HG03439 (cell line): ENCODE measurements at regions not wholly inside any gene's neighbourhood (a gene's known extent, or its start where the extent isn't known, plus 50 kb on each side); places are given as distances from the start of the nearest gene placed in this dataset.

Experiments used
- ATAC-seq: cut with Tn5 transposase; IDR thresholded peaks from one replicate; pipeline ENCODE4 v1.9.1; 2021; ENCODE audit warnings: mild to moderate bottlenecking, moderate library complexity; ENCODE audit not compliant: unreplicated experiment

DNA sequence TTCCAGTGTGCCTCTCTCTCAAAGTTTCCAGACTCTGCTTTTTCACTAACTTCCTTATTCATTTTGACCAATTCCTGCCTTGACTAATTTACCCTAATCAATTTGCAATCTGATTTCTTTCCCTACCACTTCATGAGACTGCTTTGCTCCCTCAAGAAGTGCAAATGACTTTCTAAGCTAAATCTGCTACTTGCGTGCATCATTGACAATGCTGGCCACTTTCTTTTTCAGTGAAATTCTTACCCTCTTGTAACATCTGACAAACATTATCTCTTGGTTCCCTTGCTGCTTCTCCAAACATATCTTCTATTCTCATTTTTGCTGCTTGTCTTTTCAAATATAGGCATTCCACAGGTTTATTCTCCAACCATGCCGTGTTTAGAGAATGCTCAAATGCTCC is 659.9 kb downstream of the USP25 start:
- no peak for ATAC-seq

DNA sequence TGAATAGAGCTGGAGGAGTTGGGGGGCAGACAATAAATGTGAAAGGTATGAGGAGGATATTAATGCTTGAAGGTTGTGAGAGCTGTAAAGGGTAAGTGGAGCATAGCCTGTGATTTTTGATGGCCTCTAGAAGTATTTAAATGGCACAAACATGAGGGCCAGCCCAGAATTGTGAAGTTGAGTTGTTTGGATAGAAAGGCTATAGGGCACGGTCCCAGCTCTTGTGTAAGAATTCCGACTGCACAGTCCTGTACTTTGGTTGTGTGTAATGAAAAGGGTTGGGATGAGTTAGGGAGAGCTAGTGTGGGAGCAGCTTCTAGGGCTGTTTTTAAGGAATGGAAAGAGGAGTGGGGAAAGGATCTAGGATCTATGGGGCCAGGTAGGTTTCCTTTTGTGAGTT is 665.5 kb downstream of the USP25 start:
- ATAC-seq: no peak

DNA sequence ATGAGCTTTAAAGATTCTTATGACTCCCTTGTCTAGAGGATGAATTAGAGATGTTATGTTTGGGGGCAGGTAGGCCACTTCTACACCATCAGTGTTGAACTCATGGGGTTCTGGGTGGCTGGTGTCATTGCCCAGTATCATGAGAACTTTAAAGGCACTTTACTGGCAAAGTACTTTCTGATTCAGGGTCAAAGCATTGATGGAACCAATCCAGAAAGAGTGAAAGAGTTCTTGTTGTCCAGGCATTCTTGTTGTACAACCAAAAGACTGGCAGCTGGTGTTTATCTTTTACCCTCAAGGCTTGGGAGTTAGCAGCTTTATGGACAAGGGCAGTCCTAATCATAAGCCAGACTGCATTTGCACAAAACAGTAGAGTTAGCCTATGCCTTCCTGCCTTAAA is 673.0 kb downstream of the USP25 start:
- ATAC-seq: no peak

DNA sequence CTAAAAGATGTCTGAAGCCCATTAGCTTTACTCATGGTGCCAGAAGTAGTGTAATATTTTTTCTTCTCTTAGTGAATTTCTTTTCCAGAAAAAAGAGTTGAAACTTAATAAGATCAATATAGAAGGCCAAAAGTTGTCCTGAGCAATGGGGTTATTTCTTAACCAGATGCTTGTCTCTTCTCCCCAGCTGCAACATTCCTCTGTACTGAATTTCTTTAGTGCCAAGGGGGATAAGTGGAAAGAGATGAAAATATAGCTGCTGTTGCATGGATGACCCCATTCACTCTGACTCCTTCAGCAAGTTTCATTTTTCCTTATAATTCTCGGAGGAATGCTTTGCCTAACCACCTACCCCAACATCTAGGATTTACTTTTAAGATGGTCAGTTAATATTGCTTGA is 675.0 kb downstream of the USP25 start:
- ATAC-seq: no peak

DNA sequence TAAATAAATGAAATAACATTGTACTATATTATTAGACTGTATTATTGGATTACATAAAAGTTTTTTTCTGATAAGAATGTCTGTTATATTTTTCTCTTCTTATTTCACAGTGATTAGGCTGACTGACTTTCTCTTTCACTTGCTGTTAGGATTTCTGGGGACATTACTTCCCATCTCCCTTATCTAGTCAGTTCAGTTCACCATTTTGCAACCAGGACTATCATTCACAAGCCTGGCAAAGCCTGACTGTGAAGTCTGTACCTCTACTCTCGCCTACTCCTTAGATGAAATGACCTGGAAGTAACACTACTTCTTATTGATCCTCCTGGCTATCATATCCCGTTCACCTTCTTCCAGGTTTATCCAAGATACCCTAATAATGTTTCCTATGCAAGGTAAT is 676.6 kb downstream of the USP25 start:
- ATAC-seq: no peak

DNA sequence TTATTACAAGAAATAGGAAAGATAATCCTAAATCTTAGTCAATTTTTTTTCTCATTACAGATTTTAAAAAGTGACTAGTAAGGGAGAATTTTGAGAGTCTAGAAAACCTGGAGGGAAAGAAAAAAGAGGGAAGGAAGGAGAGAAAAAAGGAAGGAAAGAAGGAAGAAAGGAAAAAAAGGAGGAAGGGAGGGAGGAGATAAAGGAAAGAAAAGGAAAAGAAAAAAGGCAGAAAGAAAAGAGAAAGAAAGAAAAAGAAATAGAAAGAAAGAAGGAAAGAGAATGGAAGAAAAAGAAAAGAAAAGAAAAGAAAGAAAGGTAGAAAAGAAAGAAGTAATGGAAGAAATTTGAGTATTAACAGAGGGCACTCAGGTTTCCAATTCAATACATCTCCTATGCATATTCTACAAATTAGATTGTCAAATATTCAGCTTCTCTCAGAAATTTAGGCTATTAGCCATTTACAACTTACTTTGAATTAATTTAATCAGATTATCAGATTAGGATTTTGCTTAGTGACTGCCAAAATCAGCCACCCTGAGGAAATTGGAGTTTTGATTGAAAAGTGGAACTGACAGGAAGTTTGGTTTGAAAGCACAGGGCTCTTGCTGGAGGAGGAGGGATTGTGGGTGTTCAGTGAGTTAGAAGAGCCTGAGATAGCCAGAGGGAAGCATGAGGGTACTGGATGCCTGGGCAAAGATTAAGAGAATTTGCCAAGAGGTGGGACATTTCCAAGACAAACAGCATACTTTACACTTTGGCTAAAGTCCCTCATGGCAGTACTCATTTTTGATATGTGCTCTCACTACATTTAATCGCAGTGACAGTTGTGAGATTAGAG is 677.8 kb downstream of the USP25 start:
- no peak for ATAC-seq

DNA sequence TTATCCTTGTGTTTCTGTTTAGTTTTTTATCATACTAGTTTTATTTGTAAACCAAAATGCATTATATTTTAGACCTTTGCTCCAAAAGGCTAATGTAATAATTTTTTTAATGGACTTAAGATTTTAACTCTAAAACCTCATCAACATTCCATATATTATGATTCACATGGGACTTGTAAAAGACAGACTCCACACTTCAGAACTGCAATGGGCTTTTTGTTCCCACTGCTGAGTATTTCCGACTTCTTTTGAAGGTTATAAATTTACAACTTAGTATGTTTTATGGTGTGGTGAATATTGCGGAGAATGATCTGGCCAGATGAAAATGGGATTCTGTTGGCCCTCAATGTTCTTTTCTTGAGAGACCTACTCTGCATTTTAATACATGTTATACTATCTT is 678.5 kb downstream of the USP25 start:
- ATAC-seq: no peak

DNA sequence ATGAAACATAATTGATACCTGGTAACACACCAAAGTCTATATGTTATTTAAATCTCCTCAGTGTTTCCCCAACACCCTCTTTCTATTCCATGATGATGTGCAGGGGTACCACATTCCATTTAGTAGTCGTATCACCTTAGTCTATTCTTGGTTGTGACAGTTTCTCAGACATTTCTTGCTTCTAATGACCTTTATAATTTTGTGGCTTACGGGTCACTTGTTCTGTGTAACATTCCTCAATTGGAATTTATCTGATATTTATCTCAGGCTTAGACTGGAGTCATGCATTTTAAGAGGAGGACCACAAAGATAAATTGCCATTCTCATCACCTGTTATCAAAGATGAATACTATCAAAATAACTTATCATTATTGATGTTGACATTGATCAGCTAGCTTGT is 679.6 kb downstream of the USP25 start:
- ATAC-seq: no peak

DNA sequence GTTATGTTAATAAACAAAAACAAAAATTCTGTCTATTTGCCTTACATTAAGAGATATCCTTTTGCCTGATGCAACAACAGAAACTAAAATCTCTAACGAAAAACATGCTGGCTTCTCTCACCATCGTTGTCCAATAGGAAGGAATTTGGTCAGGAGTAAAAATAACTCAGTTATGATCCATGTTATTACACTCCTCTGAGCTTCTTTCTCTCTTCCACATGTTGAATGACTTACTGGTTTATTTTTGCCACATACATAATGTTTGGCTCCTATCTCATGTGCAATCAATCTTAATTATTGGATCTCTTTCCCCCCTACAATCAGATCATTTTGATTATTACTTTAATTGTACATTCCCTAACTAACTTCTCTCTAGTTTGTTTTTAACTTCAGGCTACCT is 688.4 kb downstream of the USP25 start:
- ATAC-seq: no peak

DNA sequence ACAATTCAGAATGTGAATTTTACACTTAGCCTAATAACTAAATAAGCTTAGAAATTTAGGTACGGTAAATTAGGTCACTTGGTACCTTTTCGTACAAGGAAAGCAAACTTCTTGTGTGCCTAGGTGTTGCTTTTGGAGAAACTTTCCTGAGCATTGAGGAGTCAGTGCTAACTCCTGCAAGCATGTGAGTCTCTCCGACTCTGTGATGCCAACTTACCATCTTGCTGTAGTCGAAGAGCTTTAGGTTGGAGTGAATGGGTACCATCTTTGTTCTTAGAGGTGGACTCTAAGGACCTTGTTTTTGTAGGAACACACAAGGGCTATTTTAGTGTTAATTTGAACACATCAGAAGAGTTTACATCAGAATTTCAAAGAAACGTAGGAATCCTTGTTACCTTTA is 688.9 kb downstream of the USP25 start:
- ATAC-seq: no peak

DNA sequence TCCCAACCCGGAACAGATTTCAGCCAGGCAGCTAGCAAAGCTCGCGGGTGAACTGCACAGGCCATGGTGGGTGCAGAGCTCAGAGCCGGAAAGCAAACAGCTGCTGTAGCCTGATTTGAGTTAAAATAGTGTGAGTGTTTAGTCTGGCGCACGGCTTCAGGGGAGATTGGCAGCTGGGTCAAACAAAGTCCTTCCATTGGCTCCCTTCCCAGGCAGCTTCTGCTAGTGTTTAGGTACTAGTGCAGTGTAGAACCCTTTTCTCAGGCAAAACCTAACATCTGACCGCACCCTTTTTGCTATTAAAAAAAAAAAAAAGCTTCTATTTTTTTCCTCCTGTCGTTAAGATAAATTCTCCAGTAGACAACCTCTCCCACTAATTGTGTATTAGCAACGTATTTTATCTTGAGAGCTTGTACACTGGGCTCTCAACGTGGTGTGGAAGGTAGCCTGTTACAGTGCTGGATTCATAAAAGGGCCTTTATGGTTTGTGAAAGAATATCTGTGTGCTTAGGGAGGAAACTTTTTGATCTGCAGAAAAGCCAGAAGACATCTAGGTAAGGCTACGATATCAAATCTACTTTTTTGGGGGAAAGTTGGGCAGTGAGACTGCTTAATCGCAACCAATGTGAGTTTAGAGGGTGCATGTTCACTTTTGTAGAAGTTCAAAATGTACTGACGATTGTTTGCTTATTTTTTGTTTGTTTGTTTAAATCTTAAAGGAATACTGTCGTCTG is 689.6 kb downstream of the USP25 start:
- no peak for ATAC-seq

DNA sequence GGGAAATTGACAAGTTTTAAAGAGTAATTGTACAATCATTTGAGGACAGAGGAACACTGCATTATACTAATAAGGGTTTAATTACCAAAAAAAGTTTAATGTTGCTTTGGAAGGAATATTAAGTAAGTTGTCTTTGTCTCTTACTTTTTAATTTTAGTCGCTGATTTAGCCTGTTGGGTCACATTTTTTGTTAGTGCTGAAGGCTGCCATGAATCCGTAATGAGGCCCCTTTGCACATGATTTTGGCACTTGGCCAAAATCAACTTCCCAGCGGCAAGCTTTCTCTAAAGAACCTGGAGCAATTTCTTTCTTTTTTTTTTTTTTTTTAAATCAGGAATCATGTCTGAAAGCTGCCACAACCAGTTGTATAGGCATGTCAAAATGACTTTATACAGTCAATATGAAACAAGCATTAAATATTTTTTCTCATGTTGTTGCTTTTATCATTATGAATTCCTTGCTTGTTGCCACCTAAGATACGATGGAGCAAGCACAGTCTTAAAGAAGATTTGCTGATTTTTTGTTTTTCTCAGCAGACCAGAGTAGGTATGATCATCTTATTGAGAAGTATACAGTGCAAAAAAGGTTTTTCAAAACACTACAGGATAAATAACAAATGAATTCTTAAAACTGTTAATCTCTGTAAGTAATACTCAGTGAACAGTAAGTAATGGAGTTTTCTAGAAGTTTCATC is 690.4 kb downstream of the USP25 start:
- ATAC-seq: no peak

DNA sequence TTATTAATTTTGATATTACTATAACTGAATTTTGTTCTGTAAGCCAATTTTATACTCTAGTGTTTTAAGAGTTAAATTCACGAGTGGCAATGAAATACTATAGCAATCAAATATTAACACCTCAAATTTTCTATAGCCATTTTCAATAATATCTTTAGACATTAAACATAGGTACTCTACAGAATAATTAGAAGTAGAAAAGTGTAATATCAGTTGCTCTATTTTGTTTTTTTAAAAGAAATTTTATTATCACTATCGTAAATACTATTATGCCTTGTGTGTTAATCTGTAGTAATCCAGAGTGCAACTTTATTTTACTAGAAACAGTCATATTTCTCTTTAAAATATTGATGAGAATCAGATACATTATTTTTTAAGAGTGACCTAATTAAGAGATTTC is 691.2 kb downstream of the USP25 start:
- no peak for ATAC-seq

DNA sequence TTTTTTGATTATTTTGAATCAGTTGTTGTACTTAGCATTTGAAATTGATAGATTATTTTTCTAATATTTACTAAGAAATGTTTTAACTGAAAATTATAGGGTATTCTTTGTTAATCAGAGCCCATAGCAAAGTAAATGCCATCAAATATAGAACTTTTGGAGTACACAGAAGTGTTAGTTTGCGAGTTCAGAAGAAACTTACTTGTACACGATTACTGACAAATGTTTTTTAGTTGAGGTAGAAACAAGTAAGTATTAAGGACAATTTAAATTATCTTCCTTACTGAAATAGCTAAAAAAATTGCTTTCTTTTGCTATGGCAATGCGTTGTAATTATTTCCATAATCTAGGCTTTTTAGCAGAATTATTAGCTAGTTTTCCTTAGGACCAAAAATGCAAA is 692.2 kb downstream of the USP25 start:
- ATAC-seq: no peak

DNA sequence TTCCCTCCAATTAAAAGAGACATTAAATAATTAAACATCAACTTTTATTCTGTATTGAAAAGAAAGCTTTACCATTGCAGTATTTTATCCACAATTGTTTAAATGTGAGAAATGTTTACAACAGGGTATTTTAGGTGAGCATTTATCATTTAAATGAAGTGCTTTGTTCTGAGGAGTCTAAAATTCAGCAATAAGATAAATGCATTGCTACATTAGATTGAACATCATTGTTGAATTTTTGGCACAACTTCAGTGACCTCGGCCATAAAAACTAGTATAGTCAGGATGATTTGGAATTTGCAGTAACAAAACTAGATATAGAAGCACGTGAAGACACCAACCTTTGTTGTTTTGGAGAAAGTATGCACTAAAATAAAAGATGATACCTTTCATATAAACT is 692.9 kb downstream of the USP25 start:
- ATAC-seq: no peak

DNA sequence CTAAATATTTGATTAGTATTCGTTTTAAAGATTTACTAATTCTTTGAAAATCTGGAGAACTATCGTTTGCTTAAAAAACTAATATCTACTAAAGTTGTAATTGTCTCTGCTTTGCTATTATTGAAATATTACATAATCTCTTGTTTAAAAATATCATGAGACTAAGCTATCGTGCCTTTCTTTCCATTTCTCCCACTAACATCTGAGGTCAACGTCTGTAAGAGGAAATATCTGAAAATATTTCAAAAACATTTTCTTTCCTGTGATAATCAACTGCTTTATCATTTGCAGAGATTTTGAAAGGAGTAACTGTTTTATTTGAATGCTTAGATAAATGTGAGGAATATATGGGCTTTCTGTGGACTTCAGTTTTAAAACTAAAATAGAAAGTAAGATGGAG is 694.1 kb downstream of the USP25 start:
- no peak for ATAC-seq

DNA sequence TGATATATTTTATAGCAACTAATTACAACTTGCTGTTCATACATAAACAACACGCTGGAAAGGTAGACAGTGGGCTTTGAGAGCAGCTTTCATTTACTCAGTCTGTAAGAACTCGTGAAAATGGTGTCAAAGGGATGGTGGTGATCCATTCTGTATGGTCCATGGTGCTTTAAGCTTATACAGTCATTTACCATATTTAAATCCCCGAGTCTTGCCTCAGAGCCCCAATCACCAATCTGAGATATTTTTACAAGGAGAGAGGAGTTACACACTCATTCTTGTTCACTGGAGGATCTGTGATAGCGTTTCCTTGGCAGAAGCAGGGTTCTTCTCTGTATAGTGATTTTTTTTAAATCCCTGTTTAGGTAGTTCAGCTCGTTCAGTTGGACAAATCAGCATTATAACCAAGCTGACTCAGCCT is 694.6 kb downstream of the USP25 start:
- ATAC-seq: no peak

DNA sequence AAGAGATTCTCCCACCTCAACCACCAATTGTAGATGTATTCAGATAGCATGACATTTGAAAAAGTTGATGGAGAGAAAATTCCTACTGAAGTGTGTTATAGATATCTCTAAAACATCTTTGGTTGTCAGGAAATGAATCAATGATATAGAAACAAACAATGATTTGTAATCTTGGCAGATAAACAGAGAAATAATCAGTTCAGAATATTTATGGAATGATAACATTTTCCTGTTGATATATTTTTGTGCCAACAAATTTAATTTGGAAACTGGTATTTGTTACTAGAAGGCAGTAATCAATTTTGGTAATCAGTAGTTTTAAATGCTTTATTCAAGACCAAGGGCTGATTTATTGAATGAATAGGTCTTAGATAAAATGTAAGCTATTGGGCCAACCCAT is 695.6 kb downstream of the USP25 start:
- no peak for ATAC-seq

DNA sequence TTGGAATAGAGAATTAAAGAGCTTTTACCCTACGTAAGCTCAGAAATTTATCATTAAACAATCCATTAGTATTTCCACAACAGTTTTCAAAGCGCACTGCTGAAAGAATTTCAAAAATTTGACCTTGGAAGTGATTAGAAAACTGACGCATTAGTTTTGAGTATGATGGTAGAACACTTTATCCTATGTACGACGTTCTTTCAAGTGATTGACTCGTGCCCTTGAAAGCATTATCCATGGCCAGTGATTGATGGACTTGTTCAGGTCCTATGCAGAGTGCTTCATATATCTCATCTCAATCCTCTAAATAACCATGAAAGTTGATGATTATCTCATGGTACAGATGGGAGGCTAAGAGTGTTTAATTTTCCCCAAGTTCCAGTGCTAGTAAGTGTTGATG is 697.2 kb downstream of the USP25 start:
- ATAC-seq: no peak

DNA sequence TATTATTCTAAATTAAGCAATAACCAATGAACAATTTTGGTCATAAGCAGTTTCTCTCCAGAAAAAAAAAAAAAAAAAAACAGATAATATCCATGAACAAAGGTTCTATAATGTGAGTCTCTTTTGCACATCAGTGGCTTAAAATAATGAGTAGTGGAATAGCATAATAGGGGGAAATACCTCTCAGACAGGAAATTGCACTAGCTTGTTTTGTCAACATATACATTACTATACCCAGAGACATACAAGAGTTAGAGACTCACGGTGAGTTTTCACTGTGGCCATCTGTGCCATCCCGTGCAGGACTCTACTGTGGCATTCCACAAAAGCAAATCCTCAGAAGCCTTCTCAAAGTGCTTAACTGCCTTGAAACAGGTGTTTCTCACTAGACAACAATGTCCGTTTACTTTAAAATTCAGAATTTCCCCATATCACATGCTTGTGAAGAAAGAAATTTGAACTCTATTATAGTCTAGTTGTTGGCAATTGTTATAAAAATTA is 697.9 kb downstream of the USP25 start:
- no peak for ATAC-seq

DNA sequence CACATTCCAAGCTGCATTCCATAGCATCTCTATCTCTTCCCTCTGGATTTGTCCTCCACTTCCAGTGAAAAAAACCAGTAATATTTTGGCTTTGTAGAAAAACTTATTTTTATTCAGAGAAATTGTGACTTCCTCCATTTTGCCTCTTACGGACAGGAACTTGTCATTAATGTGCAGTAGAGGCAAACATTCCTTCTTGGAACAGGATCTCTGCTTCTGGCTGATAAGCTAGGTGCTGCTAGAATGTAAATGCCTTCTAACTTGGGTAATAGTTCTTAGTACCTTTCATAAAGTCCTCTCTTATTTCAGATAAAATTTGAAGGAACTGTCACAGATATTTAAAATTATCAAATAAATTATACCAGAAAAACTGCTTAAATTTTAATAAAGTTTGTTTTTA is 707.8 kb downstream of the USP25 start:
- no peak for ATAC-seq

DNA sequence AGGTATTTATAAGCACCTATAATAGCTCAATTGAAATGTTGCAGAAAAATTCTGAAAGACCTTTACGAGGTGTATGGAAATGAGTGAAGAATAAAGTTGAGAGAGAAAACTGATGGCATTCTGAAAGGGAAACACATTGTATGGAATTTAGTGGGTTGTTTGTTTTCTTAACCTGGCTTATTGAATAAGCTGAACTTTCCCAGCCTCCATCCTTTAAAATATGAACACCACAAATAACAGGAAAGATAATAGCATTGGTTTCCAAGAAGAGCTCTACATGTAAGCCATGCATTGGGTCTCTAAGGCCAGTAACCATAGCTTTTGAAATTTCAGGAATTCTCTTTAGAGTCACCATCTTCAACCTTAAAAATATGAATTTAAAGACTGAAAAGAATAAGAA is 709.0 kb downstream of the USP25 start:
- ATAC-seq: no peak
